ENCODE measurements at regions not wholly inside any gene's neighbourhood (a gene's known extent, or its start where the extent isn't known, plus 50 kb on each side); places are given as distances from the start of the nearest gene placed in this dataset.
A peak's percentile ranks its signal among the peaks of the same experiment; 100 is the strongest.

GRCh38 chr13:107806726-107807125 lies 408.6 kb downstream of the LIG4 start:
- no peaks in the 10 kb centered on the region for H3K36me3 Mint-ChIP-seq
- ChIA-PET CTCF (no interaction called here), POLR2A (no interaction called here)
- no peak for ATAC-seq
- no peak overlapping the region for H3K4me3 Mint-ChIP-seq
- H3K27ac Mint-ChIP-seq = no peak overlapping the region
- H3K9me3 Mint-ChIP-seq = no peaks in the 10 kb centered on the region
- TF ChIP-seq ZNF219 (CRISPR knock-in tag; IDR thresholded peaks at IDR 0.05; ENCODE audit: borderline replicate concordance) (no peak), ATF1 (CRISPR knock-in tag; IDR thresholded peaks at IDR 0.05) (no peak), ZNF423 (CRISPR knock-in tag; IDR thresholded peaks at IDR 0.05) (no peak), ZNF138 (CRISPR knock-in tag; conservative IDR thresholded peaks at IDR 0.05) (no peak), USF2 (CRISPR knock-in tag; IDR thresholded peaks at IDR 0.05) (no peak), ZNF121 (CRISPR knock-in tag; IDR thresholded peaks at IDR 0.05) (no peak), ERG (CRISPR knock-in tag; IDR thresholded peaks at IDR 0.05) (no peak), USF1 (CRISPR knock-in tag; IDR thresholded peaks at IDR 0.05) (no peak), ZNF232 (CRISPR knock-in tag; IDR thresholded peaks at IDR 0.05) (no peak), NFATC4 (CRISPR knock-in tag; IDR thresholded peaks at IDR 0.05) (no peak), HMGXB4 (CRISPR knock-in tag; IDR thresholded peaks at IDR 0.05) (no peak)
- H3K27me3 Mint-ChIP-seq (ENCODE audit: low read depth) = no peaks in the 10 kb centered on the region
- peaks cover 18% of the 10 kb centered on the region for H3K4me1 Mint-ChIP-seq
- no peak for DNase-seq (ENCODE audit: low spot score)

GRCh38 chr13:107803822-107804495 lies 411.4 kb downstream of the LIG4 start:
- Mint-ChIP-seq H3K27ac (peak overlapping the region; percentile 46), H3K36me3 (no peaks in the 10 kb centered on the region), H3K27me3 (ENCODE audit: low read depth) (no peaks in the 10 kb centered on the region), H3K4me3 (no peak overlapping the region), H3K9me3 (no peaks in the 10 kb centered on the region), H3K4me1 (peaks cover 32% of the 10 kb centered on the region)
- no peak for DNase-seq (ENCODE audit: low spot score)
- ChIA-PET CTCF (no interaction called here), POLR2A (interaction anchor here (0.6 kb wide), 1 partner anchor 97 kb away, joined by 3 read pairs; no protein-coding TSS in a partner anchor)
- peak; percentile 46 for ATAC-seq
- TF ChIP-seq ZNF671 (CRISPR knock-in tag; IDR thresholded peaks at IDR 0.05) = no peak
- TF ChIP-seq NFATC4 (CRISPR knock-in tag; IDR thresholded peaks at IDR 0.05) = no peak
- TF ChIP-seq FOXP4 (CRISPR knock-in tag; IDR thresholded peaks at IDR 0.05) = no peak
- no peak for TF ChIP-seq ZNF423 (CRISPR knock-in tag; IDR thresholded peaks at IDR 0.05)
- TF ChIP-seq KAT7 (CRISPR knock-in tag; IDR thresholded peaks at IDR 0.05; ENCODE audit: borderline replicate concordance) = no peak
- TF ChIP-seq ZBTB21 (CRISPR knock-in tag; IDR thresholded peaks at IDR 0.05; ENCODE audit: borderline replicate concordance) = no peak
- TF ChIP-seq NFYB (CRISPR knock-in tag; conservative IDR thresholded peaks at IDR 0.05; ENCODE audit: low read depth) = no peak
- no peak for TF ChIP-seq ZNF317 (CRISPR knock-in tag; IDR thresholded peaks at IDR 0.05; ENCODE audit: borderline replicate concordance, low read depth)
- no peak for TF ChIP-seq E2F5 (CRISPR knock-in tag; IDR thresholded peaks at IDR 0.05)
- no peak for TF ChIP-seq ZNF263 (CRISPR knock-in tag; IDR thresholded peaks at IDR 0.05; ENCODE audit: low read depth)
- no peak for TF ChIP-seq ETV6 (CRISPR knock-in tag; IDR thresholded peaks at IDR 0.05)
